GM20000 (cell line): ENCODE measurements at regions not wholly inside any gene's neighbourhood (a gene's known extent, or its start where the extent isn't known, plus 50 kb on each side); places are given as distances from the start of the nearest gene placed in this dataset.

Experiments used
- DNase-seq: peaks from one replicate; pipeline ENCODE4 v3.0.0; 2012; ENCODE audit warnings: low spot score
- CTCF ChIP-seq: IDR thresholded peaks from 2 replicates; pipeline ENCODE4 v1.5.1; 2012; ENCODE audit warnings: mild to moderate bottlenecking, control low read depth; ENCODE audit errors: extremely low read depth, missing control alignments

- TF ChIP-seq CTCF, result no peak
Observed at GRCh38 chr14:98477935-98478334, 794.1 kb downstream of the BCL11B start.

GRCh38 chr14:98489115-98489514 is 782.9 kb downstream of the BCL11B start:
- no peak for TF ChIP-seq CTCF
- no peak for DNase-seq

More at GRCh38 chr14:98477935-98478334, 794.1 kb downstream of the BCL11B start:
- no peak for DNase-seq

- no peak for DNase-seq
- TF ChIP-seq CTCF, result no peak
Observed at GRCh38 chr14:98494582-98494981, 777.4 kb downstream of the BCL11B start.

GRCh38 chr14:98498019-98498885 is 773.7 kb downstream of the BCL11B start:
- no peak for DNase-seq
- no peak for TF ChIP-seq CTCF

GRCh38 chr14:98501335-98501734 is 770.7 kb downstream of the BCL11B start:
- no peak for DNase-seq
- TF ChIP-seq CTCF, result no peak

GRCh38 chr14:98501836-98502235 is 770.2 kb downstream of the BCL11B start:
- TF ChIP-seq CTCF, result no peak
- DNase-seq, result no peak

- no peak for TF ChIP-seq CTCF
- no peak for DNase-seq
Observed at GRCh38 chr14:98503086-98503815, 768.7 kb downstream of the BCL11B start.
